Kidney (tissue), 13 donors: ENCODE measurements at regions not wholly inside any gene's neighbourhood (a gene's known extent, or its start where the extent isn't known, plus 50 kb on each side); places are given as distances from the start of the nearest gene placed in this dataset.
A peak's percentile ranks its signal among the peaks of the same experiment; 100 is the strongest.
"Not testable (repeated sequence)": the region's sequence is repeated elsewhere in the genome, so short reads cannot be mapped to it uniquely, and the experiment has no call there.

Source experiments
- DNase-seq, 5 donors: peaks; one replicate each; pipeline ENCODE4 v3.0.0-alpha.2; 2013 to 2020
- FAIRE-seq: peaks from 2 replicates; lab custom pipeline; 2012; peaks lifted over from hg19 to GRCh38; lab: Jason Lieb, UNC
- H3K27ac ChIP-seq, 2 donors: one replicate each; pipeline ENCODE4 v1.7.0; 2013; ENCODE audit warnings: low read depth in 2 of 2, low read length in 2 of 2, inconsistent platforms in 1 of 2
- H3K27me3 ChIP-seq: one replicate; pipeline ENCODE4 v1.7.1; 2013; ENCODE audit warnings: low read length, inconsistent platforms; ENCODE audit not compliant: control insufficient read depth, insufficient read depth
- H3K36me3 ChIP-seq, 3 donors: one replicate each; pipeline versions ENCODE4 v1.7.0 to v1.7.1; 2013; ENCODE audit warnings: low read length in 3 of 3, control low read depth in 1 of 3, inconsistent platforms in 1 of 3; ENCODE audit not compliant: insufficient read depth in 3 of 3, control insufficient read depth in 2 of 3
- H3K4me1 ChIP-seq, 3 donors: one replicate each; pipeline versions ENCODE4 v1.7.0 to v1.7.1; 2013; ENCODE audit warnings: low read length in 3 of 3, inconsistent platforms in 1 of 3, low read depth in 1 of 3; ENCODE audit not compliant: control insufficient read depth in 2 of 3, insufficient read depth in 2 of 3
- H3K4me3 ChIP-seq, 3 donors: one replicate each; pipeline versions ENCODE4 v1.7.0 to v1.8.1; 2013; ENCODE audit warnings: low read length in 3 of 3, control low read depth in 1 of 3, inconsistent platforms in 1 of 3
- H3K9ac ChIP-seq, 3 donors: one replicate each; pipeline versions ENCODE4 v1.7.0 to v1.7.1; 2013; ENCODE audit warnings: low read length in 3 of 3, control low read depth in 1 of 3, inconsistent platforms in 1 of 3
- H3K9me3 ChIP-seq, 3 donors: one replicate each; pipeline versions ENCODE4 v1.7.0 to v1.7.1; 2013; ENCODE audit warnings: low read length in 3 of 3, control low read depth in 1 of 3, inconsistent platforms in 1 of 3; ENCODE audit not compliant: control insufficient read depth in 2 of 3, insufficient read depth in 1 of 3
- CTCF ChIP-seq: IDR thresholded peaks from 3 replicates; pipeline ENCODE4 v1.5.1; 2012; ENCODE audit warnings: mild to moderate bottlenecking, moderate library complexity, borderline replicate concordance; ENCODE audit not compliant: insufficient read depth; ENCODE audit errors: extremely low read depth
- intact Hi-C: fragments of 100-400 bp; cut with DNase I; formaldehyde crosslinking; loops from one replicate; pipeline ENCODE4 v1.11.1; 2022
- donor health status: control.
- donor health status: control.
- donor health status: control.
- donor health status: control.
- donor health status: control.
- donor health status: DM: yes; HTN: yes; CAD: no.
- donor health status: Normal renal cell carcinoma (clear cell type).

GRCh38 chr16:13350000-13350399, 448.6 kb downstream of the SHISA9 start:
- Histone ChIP-seq H3K9ac (no peak overlapping the region), H3K4me3 (no peak overlapping the region), H3K9me3 (no peaks in the 10 kb centered on the region), H3K27ac (no peak overlapping the region), H3K36me3 (no peaks in the 10 kb centered on the region), H3K4me1 (no peaks in the 10 kb centered on the region), H3K27me3 (no peaks in the 10 kb centered on the region)
- DNase-seq (no peak), FAIRE-seq (no peak)
- intact Hi-C loops, result no loop called here
- no peak for TF ChIP-seq CTCF

GRCh38 chr16:13351181-13351580, 449.8 kb downstream of the SHISA9 start:
- Histone ChIP-seq H3K36me3 (no peaks in the 10 kb centered on the region), H3K4me1 (no peaks in the 10 kb centered on the region), H3K4me3 (no peak overlapping the region), H3K9ac (no peak overlapping the region), H3K27me3 (no peaks in the 10 kb centered on the region), H3K27ac (no peak overlapping the region), H3K9me3 (no peaks in the 10 kb centered on the region)
- intact Hi-C loops, result no loop called here
- no peak for TF ChIP-seq CTCF
- FAIRE-seq, result no peak
- DNase-seq, result peak in 3 of 5 donors; percentile 40 to 53 (median 46)

GRCh38 chr16:13351601-13352217, 450.3 kb downstream of the SHISA9 start:
- no peak overlapping the region for H3K4me3 ChIP-seq
- FAIRE-seq (no peak), DNase-seq (peak in 2 of 5 donors; percentile 60 to 69)
- H3K9me3 ChIP-seq, result no peaks in the 10 kb centered on the region
- intact Hi-C loops, result no loop called here
- H3K4me1 ChIP-seq, result no peaks in the 10 kb centered on the region
- no peak for TF ChIP-seq CTCF
- H3K27me3 ChIP-seq, result no peaks in the 10 kb centered on the region
- no peak overlapping the region for H3K27ac ChIP-seq
- no peaks in the 10 kb centered on the region for H3K36me3 ChIP-seq
- H3K9ac ChIP-seq, result no peak overlapping the region

- FAIRE-seq, intact Hi-C loops, H3K9ac ChIP-seq, H3K27ac ChIP-seq, DNase-seq, H3K4me3 ChIP-seq, H3K36me3 ChIP-seq, H3K4me1 ChIP-seq, H3K27me3 ChIP-seq, H3K9me3 ChIP-seq: not testable (repeated sequence)
Measured at GRCh38 chr16:13352796-13353195, 451.4 kb downstream of the SHISA9 start.

GRCh38 chr16:13357842-13358241, 456.4 kb downstream of the SHISA9 start:
- H3K9ac ChIP-seq, FAIRE-seq, H3K4me1 ChIP-seq, H3K27ac ChIP-seq, H3K27me3 ChIP-seq, intact Hi-C loops, H3K4me3 ChIP-seq, H3K36me3 ChIP-seq, DNase-seq: not testable (repeated sequence)
- peaks cover 0 to 14% (median 0%) of the 10 kb centered on the region in 3 donors for H3K9me3 ChIP-seq
